HFF-Myc (cell line): ENCODE measurements at regions not wholly inside any gene's neighbourhood (a gene's known extent, or its start where the extent isn't known, plus 50 kb on each side); places are given as distances from the start of the nearest gene placed in this dataset.

Experiments
- DNase-seq: peaks from one replicate; pipeline ENCODE4 v3.0.0-alpha.2; 2011; ENCODE audit warnings: low read depth; ENCODE audit errors: extremely low read depth
- H3K4me3 ChIP-seq: replicated peaks from 2 replicates; pipeline ENCODE4 v1.5.1; 2011; ENCODE audit warnings: low read depth, mild to moderate bottlenecking, control low read depth, low read length
- TF ChIP-seq, protein P1 (sequence below): IDR thresholded peaks from 2 replicates; pipeline ENCODE4 v1.5.1; 2012; ENCODE audit warnings: mild to moderate bottlenecking, low read depth, low read length, control low read depth; ENCODE audit errors: missing control alignments

DNA sequence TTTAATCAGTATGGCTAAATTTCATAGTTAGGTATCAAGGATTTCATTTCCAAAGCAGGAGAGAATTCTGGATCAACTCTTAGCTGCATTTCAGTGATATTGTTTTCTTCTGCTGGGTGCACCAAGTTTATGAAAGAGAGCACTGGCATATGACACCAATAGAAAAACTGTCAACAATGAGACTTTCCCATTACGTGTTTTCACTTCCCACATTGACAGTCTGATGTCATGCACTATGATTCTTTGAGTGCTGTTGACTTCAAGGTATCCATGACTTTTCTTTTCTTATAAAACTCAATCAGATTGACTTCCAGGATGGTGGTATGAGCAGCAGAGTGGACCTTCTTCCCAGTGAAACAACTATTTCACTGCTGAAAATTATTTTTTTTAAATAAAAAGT is 476.1 kb downstream of the EDEM1 start:
- DNase-seq = no peak
- H3K4me3 ChIP-seq = no peak overlapping the region
- TF ChIP-seq, protein P1, sequence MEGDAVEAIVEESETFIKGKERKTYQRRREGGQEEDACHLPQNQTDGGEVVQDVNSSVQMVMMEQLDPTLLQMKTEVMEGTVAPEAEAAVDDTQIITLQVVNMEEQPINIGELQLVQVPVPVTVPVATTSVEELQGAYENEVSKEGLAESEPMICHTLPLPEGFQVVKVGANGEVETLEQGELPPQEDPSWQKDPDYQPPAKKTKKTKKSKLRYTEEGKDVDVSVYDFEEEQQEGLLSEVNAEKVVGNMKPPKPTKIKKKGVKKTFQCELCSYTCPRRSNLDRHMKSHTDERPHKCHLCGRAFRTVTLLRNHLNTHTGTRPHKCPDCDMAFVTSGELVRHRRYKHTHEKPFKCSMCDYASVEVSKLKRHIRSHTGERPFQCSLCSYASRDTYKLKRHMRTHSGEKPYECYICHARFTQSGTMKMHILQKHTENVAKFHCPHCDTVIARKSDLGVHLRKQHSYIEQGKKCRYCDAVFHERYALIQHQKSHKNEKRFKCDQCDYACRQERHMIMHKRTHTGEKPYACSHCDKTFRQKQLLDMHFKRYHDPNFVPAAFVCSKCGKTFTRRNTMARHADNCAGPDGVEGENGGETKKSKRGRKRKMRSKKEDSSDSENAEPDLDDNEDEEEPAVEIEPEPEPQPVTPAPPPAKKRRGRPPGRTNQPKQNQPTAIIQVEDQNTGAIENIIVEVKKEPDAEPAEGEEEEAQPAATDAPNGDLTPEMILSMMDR = no peak

DNA sequence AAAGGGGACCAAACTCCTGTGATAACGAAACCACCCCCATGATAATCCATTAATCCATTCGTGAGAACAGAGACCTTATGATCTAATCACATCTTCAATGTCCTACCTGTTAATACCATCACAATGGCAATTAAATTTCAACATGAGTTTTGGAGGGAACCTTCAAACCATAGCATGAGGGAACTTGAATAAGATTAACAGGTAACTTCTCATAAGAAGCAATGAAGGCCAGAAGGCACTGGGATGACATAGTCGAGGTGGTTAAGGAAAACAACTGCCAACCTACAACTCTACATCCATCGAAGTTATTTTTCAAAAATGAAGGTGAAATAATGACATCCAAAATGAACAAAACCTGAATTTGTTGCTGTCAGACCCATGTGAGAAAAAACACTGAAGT is 478.9 kb downstream of the EDEM1 start:
- no peak for DNase-seq
- H3K4me3 ChIP-seq = no peak overlapping the region
- TF ChIP-seq, protein P1 = no peak

DNA sequence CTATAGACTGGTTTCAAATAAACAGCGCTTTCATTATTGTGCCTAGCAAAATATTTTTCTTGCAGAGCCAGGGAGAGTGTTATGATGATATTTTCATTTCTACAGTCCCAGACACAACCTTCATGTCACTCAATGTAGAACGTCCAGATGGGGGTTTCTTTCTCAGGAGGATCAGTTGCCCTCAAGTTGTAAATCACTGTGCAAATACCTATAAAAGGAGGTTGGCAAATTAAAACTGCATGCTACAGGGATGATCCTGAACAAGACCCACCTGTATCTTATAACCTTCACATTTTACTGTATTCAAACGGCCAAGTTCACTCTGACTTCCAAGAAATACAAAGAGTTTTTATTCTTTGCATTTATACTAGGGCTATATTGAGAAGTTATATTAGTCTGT is 486.0 kb downstream of the EDEM1 start:
- TF ChIP-seq, protein P1 = no peak
- no peak overlapping the region for H3K4me3 ChIP-seq
- no peak for DNase-seq

DNA sequence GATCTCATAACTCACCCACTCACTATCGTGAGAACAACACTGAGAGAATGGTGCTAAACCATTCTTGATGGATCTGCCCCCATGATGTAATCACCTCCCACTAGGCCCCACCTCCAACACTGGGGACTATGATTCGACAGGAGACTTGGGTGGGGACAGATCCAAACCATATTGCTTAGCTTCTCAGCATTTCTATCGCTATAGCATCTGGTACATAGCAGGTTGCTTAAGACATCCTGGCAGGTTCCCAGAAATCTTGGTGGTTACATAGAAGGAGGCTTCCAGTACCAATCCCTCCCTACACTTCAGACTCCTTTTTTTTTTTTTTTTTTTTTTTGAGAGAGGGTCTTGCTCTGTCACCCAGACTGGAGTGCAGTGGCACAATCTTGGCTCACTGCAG is 487.8 kb downstream of the EDEM1 start:
- TF ChIP-seq, protein P1 = no peak
- no peak overlapping the region for H3K4me3 ChIP-seq
- no peak for DNase-seq

DNA sequence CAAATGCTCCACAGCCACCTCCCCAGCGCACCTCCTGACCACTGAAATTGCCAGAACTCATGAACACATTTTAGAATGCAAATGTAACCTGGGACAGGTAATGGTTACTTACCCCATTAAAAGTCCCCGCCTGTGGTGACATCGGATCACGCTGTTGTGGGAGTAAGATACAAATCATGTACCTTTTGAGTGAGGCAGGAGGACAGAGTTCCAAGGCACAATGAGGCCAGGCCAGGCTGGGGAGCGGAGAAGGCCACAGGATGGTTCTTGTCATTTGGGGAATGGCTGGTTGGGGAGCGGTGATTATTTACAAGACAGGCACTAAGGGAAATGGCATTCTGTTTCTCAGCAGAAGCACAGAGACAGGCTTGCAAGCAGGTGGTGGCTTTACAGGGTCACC is 490.0 kb downstream of the EDEM1 start:
- H3K4me3 ChIP-seq = no peak overlapping the region
- DNase-seq = no peak
- TF ChIP-seq, protein P1 = no peak

DNA sequence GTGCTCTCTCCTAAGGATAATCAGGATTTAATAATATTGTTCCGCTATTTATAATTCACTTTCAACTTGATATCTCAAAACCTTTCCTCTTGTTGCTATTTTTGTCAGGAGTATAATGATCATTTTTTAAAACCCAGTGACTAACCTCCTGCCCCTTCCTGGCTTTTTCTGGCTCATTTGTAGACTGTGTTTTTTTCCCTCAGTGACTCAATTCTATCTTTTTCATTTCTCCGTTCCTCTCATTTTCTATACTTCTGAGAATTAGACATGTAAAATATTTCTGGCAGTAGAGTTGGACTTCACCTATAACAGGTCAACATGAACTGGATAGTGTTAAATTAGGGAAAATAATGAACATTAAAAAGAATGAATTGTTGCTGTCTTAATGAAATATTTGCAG is 490.7 kb downstream of the EDEM1 start:
- TF ChIP-seq, protein P1 = no peak
- DNase-seq = no peak
- no peak overlapping the region for H3K4me3 ChIP-seq

DNA sequence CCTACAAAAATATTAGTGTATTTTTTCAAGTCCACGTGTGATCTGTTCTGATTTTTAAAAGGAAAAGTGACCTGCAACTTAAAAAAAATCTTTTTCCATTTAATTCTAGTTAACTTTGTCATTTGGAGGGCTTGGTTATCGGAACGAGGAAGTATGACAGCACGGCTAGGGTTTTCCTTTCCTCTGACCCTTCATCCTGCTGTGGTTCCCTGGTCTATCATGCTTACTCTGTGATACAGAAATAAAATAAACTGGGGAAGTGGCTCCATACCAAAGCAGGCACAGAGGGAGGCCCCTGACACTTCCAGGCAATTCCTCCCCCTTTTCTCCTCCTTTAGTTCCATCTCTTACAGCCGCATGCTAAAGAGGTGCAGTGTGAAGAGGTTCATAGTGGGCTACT is 491.3 kb downstream of the EDEM1 start:
- no peak overlapping the region for H3K4me3 ChIP-seq
- TF ChIP-seq, protein P1 = no peak
- DNase-seq = no peak
